BLaER1 treated with 17β-estradiol and CSF1 and Interleukin-3, amounts not matched to agents 10 nM and 100 nM (cell line): ENCODE measurements at regions not wholly inside any gene's neighbourhood (a gene's known extent, or its start where the extent isn't known, plus 50 kb on each side); places are given as distances from the start of the nearest gene placed in this dataset.
"Not testable (repeated sequence)": the region's sequence is repeated elsewhere in the genome, so short reads cannot be mapped to it uniquely, and the experiment has no call there.

Source experiments
- H3K27ac ChIP-seq, 11 experiments: shearing (Covaris generic); formaldehyde crosslinking; 2 replicates each; pipeline ENCODE4 v1.8.1; 2022
- H3K27me3 ChIP-seq, 11 experiments: shearing (Covaris generic); formaldehyde crosslinking; 2 replicates each; pipeline ENCODE4 v1.8.1; 2022
- H3K36me3 ChIP-seq, 11 experiments: shearing (Covaris generic); formaldehyde crosslinking; 2 replicates each; pipeline ENCODE4 v1.8.1; 2022
- H3K4me1 ChIP-seq, 10 experiments: shearing (Covaris generic); formaldehyde crosslinking; 2 replicates each; pipeline ENCODE4 v1.8.1; 2022
- H3K4me2 ChIP-seq, 11 experiments: shearing (Covaris generic); formaldehyde crosslinking; 2 replicates each; pipeline ENCODE4 v1.8.1; 2022
- H3K4me3 ChIP-seq, 10 experiments: shearing (Covaris generic); formaldehyde crosslinking; 2 replicates each; pipeline ENCODE4 v1.8.1; 2022
- H3K9ac ChIP-seq, 11 experiments: shearing (Covaris generic); formaldehyde crosslinking; 2 replicates each; pipeline ENCODE4 v1.8.1; 2022
- H3K9me3 ChIP-seq, 11 experiments: shearing (Covaris generic); formaldehyde crosslinking; replicated peaks in 1 of 11; 2 replicates each; pipeline ENCODE4 v1.8.1; 2022
- H4K20me1 ChIP-seq, 11 experiments: shearing (Covaris generic); formaldehyde crosslinking; 2 replicates each; pipeline ENCODE4 v1.8.1; 2022
- Cebpa-rat ChIP-seq, 11 experiments: shearing (Covaris generic); IDR thresholded peaks; 2 replicates each; pipeline ENCODE4 v1.8.1; 2022

- TF ChIP-seq Cebpa-rat (IDR thresholded peaks at IDR 0.05), result no peak
- Histone ChIP-seq H3K9ac (no peak overlapping the region), H3K4me2 (no peak overlapping the region), H3K4me3 (no peak overlapping the region), H4K20me1 (no peaks in the 10 kb centered on the region), H3K4me1 (no peaks in the 10 kb centered on the region), H3K27ac (no peak overlapping the region), H3K36me3 (no peaks in the 10 kb centered on the region), H3K9me3 (peaks cover 14 to 27% (median 22%) of the 10 kb centered on the region in 11 experiments), H3K27me3 (no peaks in the 10 kb centered on the region)
Observed at GRCh38 chr1:118459871-118460270, 274.8 kb upstream of the SPAG17 start.

DNA sequence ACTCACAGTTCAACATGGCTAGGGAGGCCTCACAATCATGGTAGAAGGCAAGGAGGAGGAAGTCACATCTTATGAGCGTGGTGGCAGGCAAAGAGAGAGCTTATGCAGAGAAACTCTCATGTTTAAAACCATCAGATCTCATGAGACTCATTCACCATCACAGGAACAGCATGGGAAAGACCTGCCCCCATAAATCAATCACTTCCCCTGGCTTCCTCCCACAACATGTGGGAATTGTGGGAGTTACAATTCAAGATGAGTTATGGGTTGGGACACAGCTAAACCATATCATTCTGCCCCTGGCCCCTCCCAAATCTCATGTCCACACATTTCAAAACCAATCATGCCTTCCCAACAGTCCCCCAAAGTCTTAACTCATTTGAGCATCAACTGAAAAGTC lies 268.8 kb upstream of the SPAG17 start:
- not testable (repeated sequence) for H3K27ac ChIP-seq, H4K20me1 ChIP-seq, H3K27me3 ChIP-seq, H3K9me3 ChIP-seq, H3K4me1 ChIP-seq, H3K36me3 ChIP-seq, H3K4me2 ChIP-seq, H3K4me3 ChIP-seq, H3K9ac ChIP-seq

GRCh38 chr1:118445156-118445555 lies 260.1 kb upstream of the SPAG17 start:
- Histone ChIP-seq H3K9me3 (peaks cover 0 to 16% (median 6%) of the 10 kb centered on the region in 11 experiments; a peak in 12 of 22 replicates), H3K27ac (no peak overlapping the region), H3K9ac (no peak overlapping the region), H3K4me1 (no peaks in the 10 kb centered on the region), H3K4me2 (no peak overlapping the region), H3K4me3 (no peak overlapping the region), H4K20me1 (no peaks in the 10 kb centered on the region), H3K27me3 (no peaks in the 10 kb centered on the region), H3K36me3 (no peaks in the 10 kb centered on the region)
- TF ChIP-seq Cebpa-rat (IDR thresholded peaks at IDR 0.05), result no peak

GRCh38 chr1:118442214-118442613 lies 257.2 kb upstream of the SPAG17 start:
- H4K20me1 ChIP-seq, result no peaks in the 10 kb centered on the region
- H3K9ac ChIP-seq, result no peak overlapping the region
- no peak for TF ChIP-seq Cebpa-rat (IDR thresholded peaks at IDR 0.05)
- no peaks in the 10 kb centered on the region for H3K36me3 ChIP-seq
- no peaks in the 10 kb centered on the region for H3K27me3 ChIP-seq
- no peak overlapping the region for H3K4me2 ChIP-seq
- no peak overlapping the region for H3K4me3 ChIP-seq
- H3K27ac ChIP-seq, result no peak overlapping the region
- no peaks in the 10 kb centered on the region for H3K4me1 ChIP-seq
- H3K9me3 ChIP-seq, result no peaks in the 10 kb centered on the region

DNA sequence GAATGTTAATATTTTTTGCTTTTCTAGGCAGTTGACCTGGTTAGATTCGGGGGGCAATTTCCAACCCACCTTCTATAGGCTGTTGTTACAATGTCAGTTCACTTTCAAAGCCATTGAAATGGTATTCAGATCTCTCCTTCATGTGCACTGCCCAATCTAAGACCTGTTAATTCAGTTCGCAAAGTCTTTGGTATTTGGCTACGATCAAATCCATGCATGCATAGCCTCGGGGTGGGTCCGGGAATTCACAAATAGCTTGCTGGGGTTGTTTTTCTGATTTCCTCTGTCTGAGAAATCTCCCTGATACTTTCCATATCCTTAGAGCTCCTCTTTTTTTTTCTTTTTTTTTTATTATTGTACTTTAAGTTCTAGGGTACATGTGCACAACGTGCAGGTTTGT lies 252.6 kb upstream of the SPAG17 start:
- Histone ChIP-seq H3K36me3 (no peaks in the 10 kb centered on the region), H3K27me3 (no peaks in the 10 kb centered on the region), H3K9ac (no peak overlapping the region), H3K27ac (no peak overlapping the region), H4K20me1 (no peaks in the 10 kb centered on the region), H3K4me3 (no peak overlapping the region), H3K4me2 (no peak overlapping the region), H3K9me3 (no peaks in the 10 kb centered on the region), H3K4me1 (no peaks in the 10 kb centered on the region)
- TF ChIP-seq Cebpa-rat (IDR thresholded peaks at IDR 0.05), result no peak

GRCh38 chr1:118429856-118430255 lies 244.8 kb upstream of the SPAG17 start:
- Histone ChIP-seq H3K9me3 (no peaks in the 10 kb centered on the region), H3K4me1 (no peaks in the 10 kb centered on the region), H3K4me2 (no peak overlapping the region), H3K9ac (no peak overlapping the region), H4K20me1 (no peaks in the 10 kb centered on the region), H3K27ac (no peak overlapping the region), H3K27me3 (no peaks in the 10 kb centered on the region), H3K4me3 (no peak overlapping the region), H3K36me3 (no peaks in the 10 kb centered on the region)
- no peak for TF ChIP-seq Cebpa-rat (IDR thresholded peaks at IDR 0.05)

DNA sequence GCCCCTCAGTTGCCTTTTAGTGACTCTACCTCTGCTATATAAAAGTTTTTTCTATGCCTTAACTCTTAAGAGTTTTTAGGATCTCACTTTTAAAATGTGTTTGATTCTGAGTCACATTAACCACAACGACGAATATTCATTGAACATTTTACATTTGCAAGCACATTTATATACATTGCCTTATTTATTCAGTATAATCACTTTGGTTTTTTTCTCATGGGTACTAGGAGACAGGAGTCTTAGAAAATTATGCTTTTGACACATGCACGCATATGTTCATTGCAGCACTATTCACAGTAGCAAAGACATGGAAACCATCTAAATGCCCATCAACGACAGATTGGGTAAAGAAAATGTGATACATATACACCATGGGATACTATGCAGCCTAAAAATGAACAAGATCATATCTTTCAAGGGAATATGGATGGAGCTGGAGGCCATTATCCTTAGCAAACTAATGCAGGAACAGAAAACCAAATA lies 236.9 kb upstream of the SPAG17 start:
- no peak for TF ChIP-seq Cebpa-rat (IDR thresholded peaks at IDR 0.05)
- Histone ChIP-seq H3K27me3 (no peaks in the 10 kb centered on the region), H3K4me3 (no peak overlapping the region), H3K4me1 (no peaks in the 10 kb centered on the region), H3K36me3 (no peaks in the 10 kb centered on the region), H4K20me1 (no peaks in the 10 kb centered on the region), H3K4me2 (no peak overlapping the region), H3K9me3 (no peaks in the 10 kb centered on the region), H3K27ac (no peak overlapping the region), H3K9ac (no peak overlapping the region)

- Histone ChIP-seq H3K4me2 (no peak overlapping the region), H3K4me3 (no peak overlapping the region), H3K9me3 (peaks cover 0 to 16% (median 9%) of the 10 kb centered on the region in 11 experiments; a peak in 11 of 22 replicates), H3K36me3 (no peaks in the 10 kb centered on the region), H3K9ac (no peak overlapping the region), H3K4me1 (no peaks in the 10 kb centered on the region), H4K20me1 (no peaks in the 10 kb centered on the region), H3K27ac (no peak overlapping the region), H3K27me3 (no peaks in the 10 kb centered on the region)
- no peak for TF ChIP-seq Cebpa-rat (IDR thresholded peaks at IDR 0.05)
Observed at GRCh38 chr1:118404024-118404423, 219.0 kb upstream of the SPAG17 start.

DNA sequence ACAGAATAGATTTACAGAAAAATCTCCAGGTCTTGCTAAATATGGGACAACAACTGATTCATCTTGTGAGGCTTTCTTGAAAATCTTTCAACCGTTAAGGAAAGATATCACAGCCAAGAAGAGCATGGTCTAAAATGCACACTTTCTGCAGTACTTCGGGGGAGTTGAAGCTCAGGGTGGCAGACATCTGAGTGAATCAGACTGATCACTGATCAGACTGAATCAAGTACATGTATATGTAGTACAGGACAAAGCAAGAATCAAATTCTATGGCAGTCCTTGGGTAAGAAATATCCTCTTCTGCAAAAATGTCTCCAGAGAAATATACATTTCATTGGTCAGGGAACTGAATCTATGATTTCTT lies 212.4 kb upstream of the SPAG17 start:
- no peaks in the 10 kb centered on the region for H4K20me1 ChIP-seq
- no peak overlapping the region for H3K4me3 ChIP-seq
- no peaks in the 10 kb centered on the region for H3K36me3 ChIP-seq
- no peak overlapping the region for H3K27ac ChIP-seq
- H3K27me3 ChIP-seq, result no peaks in the 10 kb centered on the region
- H3K9me3 ChIP-seq, result no peaks in the 10 kb centered on the region
- H3K4me1 ChIP-seq, result peaks cover 0 to 11% (median 7%) of the 10 kb centered on the region in 10 experiments; a peak in 14 of 20 replicates
- no peak overlapping the region for H3K9ac ChIP-seq
- H3K4me2 ChIP-seq, result no peak overlapping the region
- no peak for TF ChIP-seq Cebpa-rat (IDR thresholded peaks at IDR 0.05)

DNA sequence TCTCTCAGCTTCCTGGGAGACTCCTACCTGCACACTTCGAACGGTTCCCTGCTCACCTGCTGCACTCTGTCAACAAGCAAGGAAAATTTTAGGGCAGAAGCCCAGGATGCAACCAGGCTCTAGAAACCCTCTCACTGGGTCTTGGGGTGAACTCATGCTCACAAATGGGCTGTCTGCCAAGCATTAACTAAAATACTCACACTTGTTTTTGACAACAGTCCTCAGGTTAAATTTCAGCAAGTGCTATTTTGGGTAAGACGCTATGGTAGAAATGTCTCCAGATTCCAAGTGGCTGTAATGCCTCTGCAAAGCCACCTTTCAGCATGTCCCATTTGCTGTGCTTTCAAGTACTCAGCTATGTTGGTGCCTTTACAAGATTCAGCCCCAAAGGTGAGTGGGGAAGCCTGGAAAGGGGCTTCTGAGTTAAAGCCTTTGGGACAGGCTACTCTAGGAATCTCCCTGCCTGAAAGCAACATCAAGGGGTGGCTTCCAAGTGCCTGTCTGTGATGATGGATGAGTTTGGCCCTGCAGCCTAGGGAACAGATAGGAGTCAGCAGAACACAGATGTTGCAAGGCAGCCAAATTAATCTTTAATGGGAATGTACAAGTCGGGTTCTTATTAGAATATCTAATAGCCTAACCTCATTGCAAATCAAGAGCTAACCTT lies 211.9 kb upstream of the SPAG17 start:
- H3K9ac ChIP-seq, result no peak overlapping the region
- TF ChIP-seq Cebpa-rat (IDR thresholded peaks at IDR 0.05), result no peak
- H3K4me3 ChIP-seq, result no peak overlapping the region
- H3K27me3 ChIP-seq, result no peaks in the 10 kb centered on the region
- H3K36me3 ChIP-seq, result no peaks in the 10 kb centered on the region
- H4K20me1 ChIP-seq, result no peaks in the 10 kb centered on the region
- H3K27ac ChIP-seq, result no peak overlapping the region
- no peaks in the 10 kb centered on the region for H3K9me3 ChIP-seq
- H3K4me1 ChIP-seq, result peaks cover 0 to 16% (median 12%) of the 10 kb centered on the region in 10 experiments; a peak in 15 of 20 replicates
- no peak overlapping the region for H3K4me2 ChIP-seq
